IMR-90 (cell line): ENCODE measurements at regions not wholly inside any gene's neighbourhood (a gene's known extent, or its start where the extent isn't known, plus 50 kb on each side); places are given as distances from the start of the nearest gene placed in this dataset.

Experiments
- ATAC-seq: fragments of 200-7000 bp; cut with Tn5 transposase; 2 replicates; pipeline ENCODE4 v1.9.1; 2020; ENCODE audit warnings: low read depth, mild to moderate bottlenecking, moderate library complexity
- BruUV-seq: library from RNA; stranded (reverse); fragments of 400-500 nt; replicated peaks from 2 replicates; lab custom pipeline; 2021; lab: Mats Ljungman, UMichigan
- CTCF ChIA-PET: fragments of 300-600 bp; formaldehyde crosslinking; extraction: SDS; loops from one replicate; lab custom pipeline; 2021; ENCODE audit warnings: antibody characterized with exemption; lab: Yijun Ruan, JAX
- POLR2A ChIA-PET: fragments of 300-600 bp; sonication (Branson Sonifier 250); formaldehyde crosslinking; loops from one replicate; lab custom pipeline; 2022; ENCODE audit warnings: antibody characterized with exemption; ENCODE audit not compliant: unreplicated experiment; lab: Charles Lee
- DNase-seq: peaks from one replicate; pipeline ENCODE4 v3.0.0; 2013
- H2AFZ ChIP-seq: replicated peaks from 2 replicates; pipeline ENCODE3; 2013; ENCODE audit warnings: low read length, mild to moderate bottlenecking; ENCODE audit not compliant: poor library complexity
- H2AK5ac ChIP-seq: 2 replicates; pipeline ENCODE4 v1.6.1; 2013; ENCODE audit warnings: low read depth, low read length, inconsistent platforms
- H2AK9ac ChIP-seq: replicated peaks from 2 replicates; pipeline ENCODE3; 2013; ENCODE audit warnings: mild to moderate bottlenecking, low read depth, low read length, moderate library complexity; ENCODE audit not compliant: poor library complexity
- H2BK120ac ChIP-seq: 2 replicates; pipeline ENCODE4 v1.6.1; 2013; ENCODE audit warnings: low read depth, low read length, inconsistent platforms
- H2BK15ac ChIP-seq: 3 replicates; pipeline ENCODE4 v1.6.1; 2013; ENCODE audit warnings: low read depth, low read length, inconsistent platforms
- H2BK20ac ChIP-seq: 2 replicates; pipeline ENCODE4 v1.6.1; 2013; ENCODE audit warnings: low read depth, mild to moderate bottlenecking, inconsistent platforms, low read length, moderate library complexity
- H2BK5ac ChIP-seq: 2 replicates; pipeline ENCODE4 v1.6.1; 2013; ENCODE audit warnings: mild to moderate bottlenecking, low read depth, low read length, inconsistent platforms; ENCODE audit not compliant: poor library complexity, severe bottlenecking
- H3K14ac ChIP-seq: replicated peaks from 2 replicates; pipeline ENCODE4 v1.6.1; 2013; ENCODE audit warnings: low read depth, low read length, inconsistent platforms
- H3K18ac ChIP-seq: 2 replicates; pipeline ENCODE4 v1.6.1; 2013; ENCODE audit warnings: low read depth, low read length, control low read depth
- H3K23ac ChIP-seq: 2 replicates; pipeline ENCODE4 v1.6.1; 2013; ENCODE audit warnings: low read depth, low read length, inconsistent platforms
- H3K27ac ChIP-seq: 2 replicates; pipeline ENCODE4 v1.5.1; 2013; ENCODE audit warnings: mild to moderate bottlenecking, control low read depth, low read length; ENCODE audit not compliant: insufficient read depth
- H3K27me3 ChIP-seq: 2 replicates; pipeline ENCODE4 v1.6.1; 2013; ENCODE audit warnings: low read length; ENCODE audit not compliant: control insufficient read depth, insufficient read depth
- H3K36me3 ChIP-seq: 2 replicates; pipeline ENCODE4 v1.6.1; 2013; ENCODE audit warnings: low read length, mixed read lengths; ENCODE audit not compliant: control insufficient read depth, insufficient read depth
- H3K4ac ChIP-seq: 2 replicates; pipeline ENCODE4 v1.6.1; 2013; ENCODE audit warnings: low read depth, low read length, inconsistent platforms
- H3K4me1 ChIP-seq: 2 replicates; pipeline ENCODE4 v1.6.1; 2013; ENCODE audit warnings: low read length, mixed read lengths; ENCODE audit not compliant: control insufficient read depth, insufficient read depth
- H3K4me2 ChIP-seq: 2 replicates; pipeline ENCODE4 v1.6.1; 2013; ENCODE audit warnings: low read depth, mild to moderate bottlenecking, control low read depth, low read length, moderate library complexity
- H3K4me3 ChIP-seq: 2 replicates; pipeline ENCODE4 v1.5.1; 2013; ENCODE audit warnings: low read depth, mild to moderate bottlenecking, control low read depth, low read length, moderate library complexity; ENCODE audit not compliant: insufficient read depth
- H3K56ac ChIP-seq: 2 replicates; pipeline ENCODE4 v1.6.1; 2013; ENCODE audit warnings: low read length, inconsistent platforms; ENCODE audit not compliant: insufficient read depth; ENCODE audit errors: extremely low read depth
- H3K79me1 ChIP-seq, 2 experiments: 2 replicates each; pipeline ENCODE4 v1.6.1; 2013; ENCODE audit warnings: low read length in 2 of 2, inconsistent platforms in 1 of 2, low read depth in 1 of 2
- H3K9ac ChIP-seq: 2 replicates; pipeline ENCODE4 v1.6.1; 2013; ENCODE audit warnings: low read depth, low read length, control low read depth
- H3K9me1 ChIP-seq: 2 replicates; pipeline ENCODE4 v1.6.1; 2013; ENCODE audit warnings: low read length, inconsistent platforms; ENCODE audit not compliant: insufficient read depth
- H3K9me3 ChIP-seq: 2 replicates; pipeline ENCODE4 v1.6.1; 2013; ENCODE audit warnings: low read length; ENCODE audit not compliant: control insufficient read depth, insufficient read depth
- H4K20me1 ChIP-seq: 2 replicates; pipeline ENCODE4 v1.6.1; 2013; ENCODE audit warnings: low read length, inconsistent platforms; ENCODE audit not compliant: insufficient read depth
- H4K5ac ChIP-seq: 2 replicates; pipeline ENCODE4 v1.6.1; 2013; ENCODE audit warnings: mild to moderate bottlenecking, low read depth, low read length, control low read depth
- H4K8ac ChIP-seq, 2 experiments: 2 replicates each; pipeline ENCODE4 v1.6.1; 2013; ENCODE audit warnings: low read depth in 2 of 2, low read length in 2 of 2, control low read depth in 1 of 2, inconsistent platforms in 1 of 2
- H4K91ac ChIP-seq: 2 replicates; pipeline ENCODE4 v1.6.1; 2013; ENCODE audit warnings: low read depth, low read length, inconsistent platforms; ENCODE audit not compliant: insufficient read depth
- CHD1 ChIP-seq: IDR thresholded peaks from 2 replicates; pipeline ENCODE4 v1.6.1; 2012; ENCODE audit warnings: low read depth, low read length, improper control_type of control experiment
- ELK1 ChIP-seq: fragments of 150-350 bp; IDR thresholded peaks from 2 replicates; pipeline ENCODE4 v1.6.1; 2016; ENCODE audit warnings: low read depth, mild to moderate bottlenecking, low read length, moderate library complexity, borderline replicate concordance
- FOS ChIP-seq: fragments of 150-350 bp; IDR thresholded peaks from 2 replicates; pipeline ENCODE4 v1.6.1; 2016; ENCODE audit warnings: low read depth, low read length
- MAFK ChIP-seq: IDR thresholded peaks from 2 replicates; pipeline ENCODE4 v1.6.1; 2012; ENCODE audit warnings: low read depth, low read length, improper control_type of control experiment
- MAZ ChIP-seq: IDR thresholded peaks from 2 replicates; pipeline ENCODE4 v1.6.1; 2012; ENCODE audit warnings: low read depth, mild to moderate bottlenecking, low read length, improper control_type of control experiment, moderate library complexity, borderline replicate concordance
- RCOR1 ChIP-seq: IDR thresholded peaks from 2 replicates; pipeline ENCODE4 v1.6.1; 2012; ENCODE audit warnings: mild to moderate bottlenecking, low read length, improper control_type of control experiment; ENCODE audit not compliant: insufficient replicate concordance
- RFX5 ChIP-seq: IDR thresholded peaks from 2 replicates; pipeline ENCODE4 v1.8.0; 2012; ENCODE audit warnings: low read depth, mild to moderate bottlenecking, low read length, moderate library complexity
- USF2 ChIP-seq: fragments of 150-350 bp; IDR thresholded peaks from 2 replicates; pipeline ENCODE4 v1.6.1; 2017; ENCODE audit warnings: mild to moderate bottlenecking, antibody characterized with exemption, low read length, low read depth
- WGBS, 2 experiments: methylation state at CpG; one replicate each; pipeline versions ENCODE4 v1.1.5 to v1.1.7; 2013; ENCODE audit warnings: missing lambda C conversion rate in 2 of 2; ENCODE audit not compliant: insufficient read length in 1 of 2; ENCODE audit errors: extremely low coverage in 2 of 2; 5-methylcytosine and 5-hydroxymethylcytosine counted together
- dilution Hi-C: fragments of 300-500 bp; cut with HindIII; formaldehyde crosslinking; loops from one replicate; pipeline ENCODE4 v1.14.3; 2018; ENCODE audit warnings: low sequenced_read_pairs; ENCODE audit not compliant: unreplicated experiment
- in situ Hi-C: fragments of 300-500 bp; cut with MboI; formaldehyde crosslinking; loops from 3 replicates; pipeline ENCODE4 v1.14.3; 2019; ENCODE audit warnings: low sequenced_read_pairs, inconsistent platforms, mixed read lengths
- intact Hi-C: fragments of 100-400 bp; cut with micrococcal nuclease; formaldehyde crosslinking; loops from 2 replicates; pipeline ENCODE4 v1.10.0; 2022

GRCh38 chr2:226169751-226170581, 629.7 kb downstream of the IRS1 start (continued):
- no peak for TF ChIP-seq MAZ

- H3K9ac ChIP-seq: no peak overlapping the region
- no peak overlapping the region for H3K4ac ChIP-seq
- no peak overlapping the region for H3K4me3 ChIP-seq
- H3K9me1 ChIP-seq: no peaks in the 10 kb centered on the region
- H4K5ac ChIP-seq: no peak overlapping the region
- H3K18ac ChIP-seq: no peak overlapping the region
- DNase-seq (no peak), ATAC-seq (no peak)
- 60% methylated on average over 1 of the region's 4 CpGs; no CpG with 5 or more reads in 1 of the 2 experiments for WGBS, 2 experiments
- intact Hi-C loops: no loop called here
- H3K56ac ChIP-seq: no peak overlapping the region
- in situ Hi-C loops: no loop called here
- no peak overlapping the region for H2AK9ac ChIP-seq
- H2BK120ac ChIP-seq: no peak overlapping the region
- TF ChIP-seq MAFK (no peak), RCOR1 (no peak), FOS (no peak), CHD1 (no peak), RFX5 (no peak), ELK1 (no peak), USF2 (no peak)
- H2BK20ac ChIP-seq: no peak overlapping the region
- no peak overlapping the region for H2BK5ac ChIP-seq
- no peak overlapping the region for H3K4me2 ChIP-seq
- no peaks in the 10 kb centered on the region for H3K9me3 ChIP-seq
- H2AFZ ChIP-seq: no peak overlapping the region
- no peaks in the 10 kb centered on the region for H3K27me3 ChIP-seq
- H3K36me3 ChIP-seq: no peaks in the 10 kb centered on the region; the same call in 1 of the 2 replicates
- H2BK15ac ChIP-seq: no peak overlapping the region
- no peaks in the 10 kb centered on the region for H3K4me1 ChIP-seq
- POLR2A ChIA-PET: no interaction called here
- H3K23ac ChIP-seq: no peak overlapping the region
- no TSS peak for BruUV-seq
- no peak overlapping the region for H3K27ac ChIP-seq
- H4K91ac ChIP-seq: no peak overlapping the region
- dilution Hi-C loops: no loop called here
- CTCF ChIA-PET: interaction anchor here (0.5 kb wide), 1 partner anchor 291 kb away, joined by 4 read pairs; no protein-coding TSS in a partner anchor
- no peaks in the 10 kb centered on the region for H4K20me1 ChIP-seq
- H4K8ac ChIP-seq: no peak overlapping the region
- H3K14ac ChIP-seq: no peak overlapping the region
- no peak overlapping the region for H2AK5ac ChIP-seq
- no peaks in the 10 kb centered on the region for H3K79me1 ChIP-seq
Measured at GRCh38 chr2:226168496-226169160, 631.0 kb downstream of the IRS1 start.
